Cerebellar cortex (tissue), 1 donor: ENCODE measurements at regions not wholly inside any gene's neighbourhood (a gene's known extent, or its start where the extent isn't known, plus 50 kb on each side); places are given as distances from the start of the nearest gene placed in this dataset.
"Not testable (repeated sequence)": the region's sequence is repeated elsewhere in the genome, so short reads cannot be mapped to it uniquely, and the experiment has no call there.

Experiments
- DNase-seq: peaks from one replicate; pipeline ENCODE4 v3.0.0-alpha.2; 2015; ENCODE audit warnings: low spot score

DNA sequence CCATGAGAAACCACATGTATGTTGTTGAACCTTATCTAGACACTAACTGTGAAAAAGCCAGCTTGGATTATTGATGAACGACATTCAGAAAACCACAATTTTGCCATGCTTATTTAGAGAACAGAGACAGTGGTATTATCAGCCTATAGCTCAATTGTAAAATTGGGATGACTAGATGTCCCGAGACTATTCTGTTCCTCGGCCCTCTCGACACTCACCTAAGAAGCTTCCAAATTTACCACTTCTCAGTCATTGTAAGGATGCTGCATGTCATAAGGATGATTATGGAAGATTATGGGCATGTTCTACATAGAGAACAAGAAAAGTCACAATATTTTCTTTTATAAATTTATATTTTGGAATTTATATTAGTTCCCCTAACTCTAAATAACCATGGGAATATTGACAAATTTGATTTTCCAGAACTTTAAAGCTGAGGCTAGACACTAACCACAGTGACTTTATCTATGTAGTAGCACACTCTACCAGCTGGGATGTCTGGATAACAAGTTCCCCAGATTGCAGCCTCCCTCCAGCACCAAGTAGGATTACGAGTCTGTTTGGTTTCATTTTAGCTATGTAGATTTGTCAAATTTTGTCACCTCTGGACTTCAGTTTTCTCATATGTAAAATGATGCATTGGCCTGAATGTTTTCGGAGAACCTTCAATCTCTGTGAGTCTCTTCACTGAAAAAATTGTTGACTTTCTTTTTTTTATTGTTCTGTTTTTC is 513.6 kb downstream of the IRS2 start:
- no peak for DNase-seq

DNA sequence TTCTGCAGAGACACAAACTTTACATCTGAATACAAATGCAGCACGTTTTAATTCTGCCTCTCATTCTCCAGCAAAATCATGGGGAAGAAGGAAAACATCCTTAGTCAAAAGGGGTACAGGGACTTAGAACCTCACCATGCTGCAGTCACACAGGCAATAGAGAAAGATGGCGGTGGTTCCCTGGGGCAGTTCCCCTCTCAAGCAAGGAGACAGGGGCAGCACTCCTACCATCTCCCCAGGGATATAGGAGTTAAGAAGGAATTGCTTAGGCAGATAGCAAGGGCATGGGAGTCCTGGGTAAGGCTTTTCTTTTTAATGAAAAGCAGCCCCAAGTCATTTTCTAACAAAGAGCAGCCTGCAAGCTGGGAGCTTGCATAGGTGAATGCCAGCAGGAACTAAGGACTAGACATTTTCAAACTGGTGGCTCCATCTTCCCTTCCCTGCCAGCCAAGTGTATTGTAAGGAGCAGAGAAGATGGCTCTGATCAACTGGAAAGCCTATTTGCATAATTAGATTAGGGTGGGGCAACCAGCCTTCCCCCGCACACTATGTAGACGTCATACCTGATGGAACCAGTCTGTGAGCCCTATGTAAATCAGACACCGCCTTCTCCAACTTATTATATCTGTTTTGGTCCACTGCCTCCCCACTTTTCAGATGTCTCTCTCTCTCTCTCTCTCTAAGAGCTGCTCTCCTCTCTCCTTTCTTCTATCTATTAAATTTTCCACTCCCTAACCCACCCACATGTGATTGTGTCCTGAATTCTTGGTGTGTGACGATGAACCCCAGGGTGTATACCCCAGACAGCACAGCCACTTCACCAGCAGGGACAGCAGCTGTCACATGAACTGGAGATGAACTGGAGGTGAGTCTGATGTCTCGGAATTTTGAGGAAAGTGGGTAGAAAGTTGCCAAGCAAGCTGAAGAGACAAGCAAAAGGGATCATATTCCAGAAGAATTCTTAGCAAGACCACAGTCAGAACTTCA is 514.5 kb downstream of the IRS2 start:
- DNase-seq: no peak

DNA sequence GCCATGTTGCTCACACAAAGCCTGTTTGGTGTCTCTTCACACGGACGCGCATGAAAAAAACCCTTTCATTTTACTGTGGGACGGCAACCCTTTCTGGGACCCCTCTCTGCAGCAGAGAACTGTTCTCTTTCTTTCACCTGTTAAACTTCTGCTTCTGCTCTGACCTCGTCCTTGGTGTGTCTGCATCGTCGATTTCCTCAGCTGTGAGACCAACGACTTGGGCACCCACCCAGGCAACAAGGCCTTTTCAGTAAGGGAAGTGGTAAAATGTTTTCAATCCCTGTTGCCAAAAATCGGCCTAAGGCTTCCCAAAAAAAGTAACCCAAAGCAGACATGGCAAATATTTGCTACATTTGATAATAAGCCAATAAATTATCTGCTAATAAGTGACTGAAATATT is 515.3 kb downstream of the IRS2 start:
- DNase-seq: no peak

DNA sequence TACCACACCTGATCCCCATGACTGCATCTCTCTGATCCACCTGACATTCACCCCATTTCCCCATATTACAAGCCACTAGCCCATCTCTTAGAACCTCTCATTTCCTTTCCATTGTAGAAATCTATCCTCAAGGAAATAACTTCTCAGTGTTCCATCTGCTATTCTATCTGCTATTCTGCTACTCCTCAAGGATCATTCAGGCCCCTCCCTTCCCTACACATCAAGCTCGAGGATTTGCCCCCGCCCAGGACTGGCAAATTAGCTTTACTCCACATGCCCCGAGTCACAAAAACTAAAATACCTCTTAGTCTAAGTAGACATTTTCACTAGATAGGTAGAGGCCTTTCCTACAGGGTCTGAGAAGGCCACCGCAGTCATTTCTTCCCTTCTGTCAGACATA is 517.0 kb downstream of the IRS2 start:
- not testable (repeated sequence) for DNase-seq

DNA sequence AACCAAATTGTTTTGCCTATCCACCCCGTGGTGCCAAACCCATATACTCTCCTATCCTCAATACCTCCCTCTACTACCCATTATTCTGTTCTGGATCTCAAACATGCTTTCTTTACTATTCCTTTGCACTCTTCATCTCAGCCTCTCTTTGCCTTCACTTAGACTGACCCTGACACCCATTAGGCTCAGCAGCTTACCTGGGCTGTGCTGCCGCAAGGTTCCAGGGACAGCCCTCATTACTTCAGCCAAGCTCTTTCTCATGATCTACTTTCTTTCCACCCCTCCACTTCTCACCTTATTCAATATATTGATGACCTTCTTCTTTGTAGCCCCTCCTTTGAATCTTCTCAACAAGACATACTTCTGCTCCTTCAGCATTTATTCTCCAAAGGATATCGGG is 517.9 kb downstream of the IRS2 start:
- DNase-seq: not testable (repeated sequence)

DNA sequence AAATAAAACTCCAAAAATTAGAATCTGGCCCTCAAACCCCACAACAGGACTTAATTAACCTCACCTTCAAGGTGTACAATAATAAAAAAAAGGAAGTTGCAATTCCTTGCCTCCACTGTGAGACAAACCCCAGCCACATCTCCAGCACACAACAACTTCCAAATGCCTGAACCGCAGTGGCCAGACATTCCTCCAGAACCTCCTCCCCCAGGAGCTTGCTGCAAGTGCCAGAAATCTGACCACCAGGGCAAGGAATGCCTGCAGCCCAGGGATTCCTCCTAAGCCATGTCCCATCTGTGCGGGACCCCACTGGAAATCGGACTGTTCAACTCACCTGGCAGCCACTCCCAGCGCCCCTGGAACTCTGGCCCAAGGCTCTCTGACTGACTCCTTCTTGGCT is 519.0 kb downstream of the IRS2 start:
- DNase-seq: not testable (repeated sequence)

DNA sequence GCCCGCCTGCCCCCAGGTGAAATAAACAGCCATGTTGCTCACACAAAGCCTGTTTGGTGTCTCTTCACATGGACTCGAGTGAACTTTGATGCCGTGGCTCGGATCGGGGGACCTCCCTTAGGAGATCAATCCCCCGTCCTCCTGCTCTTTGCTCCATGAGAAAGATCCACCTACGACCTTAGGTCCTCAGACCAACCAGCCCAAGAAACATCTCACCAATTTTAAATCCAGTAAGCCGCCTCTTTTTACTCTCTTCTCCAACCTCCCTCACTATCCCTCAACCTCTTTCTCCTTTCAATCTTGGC is 521.0 kb downstream of the IRS2 start:
- not testable (repeated sequence) for DNase-seq

DNA sequence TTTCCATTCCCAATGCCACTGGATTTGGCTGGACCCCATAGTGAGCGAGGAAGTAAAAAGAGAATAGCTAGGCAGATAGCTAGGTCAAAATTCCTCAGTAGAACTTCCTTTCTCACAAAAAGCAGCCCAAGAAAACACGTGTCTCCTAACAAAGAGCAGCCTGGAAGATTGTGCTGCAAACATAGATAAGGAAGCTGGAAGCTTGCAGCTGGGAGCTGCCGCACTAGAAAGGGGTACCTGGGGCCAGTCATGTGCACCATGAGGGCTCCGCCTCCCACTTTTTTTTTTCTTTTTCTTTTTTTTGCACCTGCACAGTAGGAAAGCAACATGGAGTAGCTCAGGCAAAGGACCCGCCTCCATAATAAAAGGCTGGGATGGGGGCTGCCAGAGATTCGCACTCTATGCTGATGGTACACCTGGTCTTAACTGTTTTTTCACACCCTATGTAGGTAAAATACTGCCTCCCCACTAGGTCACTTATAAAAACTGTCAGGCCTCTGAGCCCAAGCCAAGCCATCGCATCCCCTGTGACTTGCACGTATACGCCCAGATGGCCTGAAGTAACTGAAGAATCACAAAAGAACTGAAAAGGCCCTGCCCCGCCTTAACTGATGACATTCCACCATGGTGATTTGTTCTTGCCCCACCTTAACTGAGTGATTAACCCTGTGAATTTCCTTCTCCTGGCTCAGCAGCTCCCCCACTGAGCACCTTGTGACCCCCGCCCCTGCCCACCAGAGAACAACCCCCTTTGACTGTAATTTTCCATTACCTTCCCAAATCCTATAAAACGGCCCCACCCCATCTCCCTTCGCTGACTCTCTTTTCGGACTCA is 521.6 kb downstream of the IRS2 start:
- not testable (repeated sequence) for DNase-seq

DNA sequence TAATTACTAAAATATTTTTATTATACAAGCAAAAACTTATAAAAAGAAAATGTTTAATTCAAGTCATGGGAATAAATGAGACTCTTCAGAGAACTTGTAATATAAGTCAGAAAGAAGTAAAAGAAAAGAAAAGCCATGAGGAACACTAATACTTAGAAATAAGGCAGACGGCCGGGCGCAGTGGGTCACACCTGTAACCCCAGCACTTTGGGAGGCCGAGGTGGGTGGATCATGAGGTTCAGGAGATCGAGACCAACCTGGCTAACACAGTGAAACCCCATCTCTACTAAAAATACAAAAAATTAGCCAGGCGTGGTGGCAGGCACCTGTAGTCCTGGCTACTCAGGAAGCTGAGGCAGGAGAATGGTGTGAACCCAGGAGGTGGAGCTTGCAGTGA is 528.6 kb downstream of the IRS2 start:
- DNase-seq: not testable (repeated sequence)
